GM10266 (cell line): ENCODE measurements at regions not wholly inside any gene's neighbourhood (a gene's known extent, or its start where the extent isn't known, plus 50 kb on each side); places are given as distances from the start of the nearest gene placed in this dataset.
"Not testable (repeated sequence)": the region's sequence is repeated elsewhere in the genome, so short reads cannot be mapped to it uniquely, and the experiment has no call there.

ENCODE experiments used
- DNase-seq: peaks from one replicate; pipeline ENCODE4 v3.0.0; 2012; ENCODE audit errors: extremely low spot score
- TF ChIP-seq, protein P1 (sequence below): IDR thresholded peaks from 2 replicates; pipeline ENCODE4 v1.5.1; 2012; ENCODE audit warnings: mild to moderate bottlenecking, low read depth; ENCODE audit not compliant: control insufficient read depth, insufficient read depth; ENCODE audit errors: missing control alignments

DNA sequence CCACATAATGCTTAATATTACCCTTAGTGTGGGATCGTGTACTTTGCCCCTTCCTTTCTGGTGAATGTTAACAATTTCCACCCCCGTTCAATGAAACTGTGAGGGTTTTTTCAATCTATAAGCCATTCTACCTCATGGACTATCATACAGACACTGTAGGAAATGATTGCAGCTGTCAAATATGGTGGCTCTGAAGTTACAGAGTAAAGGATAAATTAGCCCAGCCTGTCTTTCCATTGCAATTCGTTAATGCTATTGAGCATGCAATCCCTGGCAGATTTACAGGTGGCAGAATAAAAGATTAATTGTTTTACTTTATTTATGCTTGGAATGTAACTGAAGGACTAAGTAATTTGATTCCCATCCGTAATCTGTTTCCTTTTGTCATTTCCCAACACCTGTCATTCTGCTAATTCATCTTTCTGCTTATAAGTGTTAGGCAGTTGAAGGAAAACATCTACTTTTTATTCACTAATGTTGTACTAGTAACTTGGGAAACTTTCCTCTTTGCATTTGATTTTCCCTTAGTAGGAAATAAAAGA is 1211.6 kb upstream of the LRRN3 start:
- TF ChIP-seq, protein P1, sequence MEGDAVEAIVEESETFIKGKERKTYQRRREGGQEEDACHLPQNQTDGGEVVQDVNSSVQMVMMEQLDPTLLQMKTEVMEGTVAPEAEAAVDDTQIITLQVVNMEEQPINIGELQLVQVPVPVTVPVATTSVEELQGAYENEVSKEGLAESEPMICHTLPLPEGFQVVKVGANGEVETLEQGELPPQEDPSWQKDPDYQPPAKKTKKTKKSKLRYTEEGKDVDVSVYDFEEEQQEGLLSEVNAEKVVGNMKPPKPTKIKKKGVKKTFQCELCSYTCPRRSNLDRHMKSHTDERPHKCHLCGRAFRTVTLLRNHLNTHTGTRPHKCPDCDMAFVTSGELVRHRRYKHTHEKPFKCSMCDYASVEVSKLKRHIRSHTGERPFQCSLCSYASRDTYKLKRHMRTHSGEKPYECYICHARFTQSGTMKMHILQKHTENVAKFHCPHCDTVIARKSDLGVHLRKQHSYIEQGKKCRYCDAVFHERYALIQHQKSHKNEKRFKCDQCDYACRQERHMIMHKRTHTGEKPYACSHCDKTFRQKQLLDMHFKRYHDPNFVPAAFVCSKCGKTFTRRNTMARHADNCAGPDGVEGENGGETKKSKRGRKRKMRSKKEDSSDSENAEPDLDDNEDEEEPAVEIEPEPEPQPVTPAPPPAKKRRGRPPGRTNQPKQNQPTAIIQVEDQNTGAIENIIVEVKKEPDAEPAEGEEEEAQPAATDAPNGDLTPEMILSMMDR, result no peak
- no peak for DNase-seq

GRCh38 chr7:109890622-109891021 is 1200.3 kb upstream of the LRRN3 start:
- DNase-seq, result no peak
- TF ChIP-seq, protein P1, result no peak

GRCh38 chr7:109893231-109893630 is 1197.7 kb upstream of the LRRN3 start:
- DNase-seq, result no peak
- TF ChIP-seq, protein P1, result no peak

DNA sequence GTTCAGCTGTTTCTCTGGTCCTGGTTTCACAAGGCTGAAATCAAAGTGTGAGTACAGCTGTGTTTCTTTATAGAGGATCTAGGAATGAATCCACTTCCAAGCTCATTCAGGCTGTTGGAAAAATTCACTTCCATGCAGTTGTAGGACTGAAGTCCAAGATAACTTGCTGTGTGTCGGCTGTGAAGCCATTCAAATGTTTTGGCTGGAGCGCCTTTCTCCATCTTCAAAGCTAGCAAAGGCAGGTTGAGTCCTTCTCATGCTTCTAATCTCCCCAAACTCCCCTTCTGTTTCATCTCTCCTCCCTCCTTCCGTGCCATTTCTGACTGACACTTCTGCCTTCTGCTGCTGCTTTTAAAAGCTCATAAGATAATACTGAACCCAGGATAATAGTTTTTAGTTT is 1195.4 kb upstream of the LRRN3 start:
- no peak for DNase-seq
- TF ChIP-seq, protein P1, result no peak

DNA sequence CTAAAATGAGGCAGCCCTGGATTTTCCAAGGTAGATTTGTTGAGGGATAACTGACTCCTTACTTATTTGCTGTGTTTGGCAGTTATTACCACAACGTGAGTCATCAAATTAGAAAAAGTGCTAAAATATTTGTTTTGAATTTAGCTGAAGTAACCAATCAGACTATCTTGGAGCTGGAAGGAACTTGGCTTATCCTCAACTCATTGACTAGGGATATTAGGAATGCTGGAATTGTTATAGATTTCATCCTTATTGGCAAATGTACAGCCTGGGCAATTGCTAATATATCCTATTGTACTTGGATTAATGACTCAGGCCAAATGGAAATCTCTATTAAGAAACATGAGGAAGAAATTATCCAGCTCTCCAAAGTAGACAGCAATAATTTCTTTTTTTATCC is 1189.0 kb upstream of the LRRN3 start:
- TF ChIP-seq, protein P1, result no peak
- no peak for DNase-seq

DNA sequence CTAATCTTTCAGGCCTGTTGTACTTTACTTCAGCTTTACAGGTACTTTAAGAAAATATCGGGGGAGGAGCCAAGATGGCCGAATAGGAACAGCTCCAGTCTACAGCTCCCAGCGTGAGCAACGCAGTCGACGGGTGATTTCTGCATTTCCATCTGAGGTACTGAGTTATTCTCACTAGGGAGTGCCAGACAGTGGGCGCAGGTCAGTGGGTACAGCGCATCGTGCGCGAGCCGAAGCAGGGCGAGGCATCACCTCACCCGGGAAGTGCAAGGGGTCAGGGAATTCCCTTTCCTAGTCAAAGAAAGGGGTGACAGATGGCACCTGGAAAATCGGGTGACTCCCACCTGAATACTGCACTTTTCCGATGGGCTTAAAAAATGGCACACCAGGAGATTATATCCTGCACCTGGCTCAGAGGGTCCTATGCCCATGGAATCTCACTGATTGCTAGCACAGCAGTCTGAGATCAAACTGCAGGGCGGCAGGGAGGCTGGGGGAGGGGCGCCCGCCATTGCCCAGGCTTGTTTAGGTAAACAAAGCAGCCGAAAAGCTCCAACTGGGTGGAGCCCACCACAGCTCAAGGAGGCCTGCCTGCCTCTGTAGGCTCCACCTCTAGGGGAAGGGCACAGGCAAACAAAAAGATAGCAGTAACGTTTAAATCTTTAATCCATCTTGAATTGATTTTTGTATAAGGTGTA is 1185.4 kb upstream of the LRRN3 start:
- DNase-seq, result not testable (repeated sequence)

- no peak for DNase-seq
- TF ChIP-seq, protein P1, result no peak
These were observed 1175.3 kb upstream of the LRRN3 start for GRCh38 chr7:109915670-109916069.
